ENCODE measurements at regions not wholly inside any gene's neighbourhood (a gene's known extent, or its start where the extent isn't known, plus 50 kb on each side); places are given as distances from the start of the nearest gene placed in this dataset.

DNA sequence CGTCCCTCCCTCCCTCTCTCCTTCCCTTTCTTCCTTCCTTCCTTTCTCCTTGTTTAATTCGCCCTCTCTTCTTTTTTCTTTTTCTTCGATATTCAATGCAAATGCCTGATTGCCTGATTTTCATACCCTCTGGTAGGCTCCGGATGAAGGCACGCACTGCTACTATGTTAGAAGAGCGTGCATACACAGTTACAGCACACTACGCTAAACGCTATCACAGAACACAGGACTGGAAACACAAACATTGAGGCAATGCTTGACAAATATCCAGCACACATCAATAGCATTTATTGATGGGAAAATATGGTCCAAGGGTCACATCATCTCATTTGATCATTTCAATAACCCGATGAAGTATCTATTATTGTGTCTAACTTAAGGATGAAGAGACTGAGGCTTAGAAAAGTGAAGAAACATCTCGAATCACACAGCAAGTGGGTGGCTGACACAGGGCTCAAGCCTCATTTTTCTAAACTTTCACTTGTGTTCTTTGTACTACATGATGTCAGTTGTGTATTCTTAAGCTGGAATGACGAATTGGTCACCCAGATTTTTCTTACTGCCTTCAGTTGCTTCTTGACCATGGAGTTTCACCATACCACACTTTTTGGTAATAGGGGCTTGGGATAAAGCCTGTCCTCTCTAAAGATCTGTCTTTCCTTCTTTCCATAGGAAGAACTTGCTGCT lies 101.8 kb downstream of the TRIB2 start:
- TF ChIP-seq GATA3 (IDR thresholded peaks at IDR 0.05; ENCODE audit: low read depth, low read length) (no peak), GATA2 (IDR thresholded peaks at IDR 0.05; ENCODE audit: low read depth, low read length) (no peak)

DNA sequence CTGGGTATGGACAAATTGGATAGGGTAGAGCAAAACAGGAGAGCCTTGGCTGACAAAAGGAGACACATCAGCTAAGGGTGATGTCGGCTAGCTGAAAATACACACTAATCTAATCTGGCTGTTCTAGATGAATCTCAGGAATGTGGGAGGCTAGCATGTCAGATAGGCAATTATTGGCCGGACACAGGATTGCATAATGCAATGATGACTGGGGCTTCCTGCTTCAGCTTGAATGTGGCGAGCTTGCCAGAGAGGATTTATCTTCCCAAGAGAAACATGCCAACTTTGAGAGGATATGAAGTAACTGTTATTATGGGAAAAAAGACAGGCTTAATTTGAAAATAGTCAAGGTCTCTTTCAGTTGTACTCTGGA lies 102.4 kb downstream of the TRIB2 start:
- TF ChIP-seq GATA3 (IDR thresholded peaks at IDR 0.05; ENCODE audit: low read depth, low read length) = no peak
- TF ChIP-seq GATA2 (IDR thresholded peaks at IDR 0.05; ENCODE audit: low read depth, low read length) = no peak

GRCh38 chr2:12819721-12820120 lies 103.0 kb downstream of the TRIB2 start:
- TF ChIP-seq GATA3 (IDR thresholded peaks at IDR 0.05; ENCODE audit: low read depth, low read length) = no peak
- TF ChIP-seq GATA2 (IDR thresholded peaks at IDR 0.05; ENCODE audit: low read depth, low read length) = no peak

- TF ChIP-seq GATA3 (IDR thresholded peaks at IDR 0.05; ENCODE audit: low read depth, low read length) = no peak
These were observed 104.9 kb downstream of the TRIB2 start for GRCh38 chr2:12821656-12822055.

DNA sequence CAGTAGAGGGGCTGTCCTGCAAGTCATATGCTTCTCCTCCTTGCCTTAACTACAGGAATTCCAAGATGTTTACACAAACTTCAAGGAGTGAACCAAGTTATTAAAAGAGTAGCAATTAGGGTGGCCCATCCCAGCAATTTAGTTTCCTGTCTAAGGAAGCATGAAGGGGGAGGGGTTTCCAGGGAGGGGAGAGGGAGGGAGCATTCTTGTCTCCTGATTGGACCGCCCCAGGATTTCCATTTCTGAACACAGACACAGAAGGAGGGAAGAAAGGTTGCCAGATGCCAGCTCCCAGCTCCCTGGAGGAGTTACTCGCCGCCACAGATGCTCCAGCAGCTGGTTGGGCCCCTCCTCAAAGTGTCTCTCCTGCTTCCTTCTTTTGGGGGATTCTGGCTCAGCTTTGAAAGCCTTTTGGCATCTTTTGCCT lies 107.6 kb downstream of the TRIB2 start:
- TF ChIP-seq GATA3 (IDR thresholded peaks at IDR 0.05; ENCODE audit: low read depth, low read length) (no peak), GATA2 (IDR thresholded peaks at IDR 0.05; ENCODE audit: low read depth, low read length) (no peak)

GRCh38 chr2:12824778-12825379 lies 108.1 kb downstream of the TRIB2 start:
- TF ChIP-seq GATA2 (IDR thresholded peaks at IDR 0.05; ENCODE audit: low read depth, low read length) (no peak), GATA3 (IDR thresholded peaks at IDR 0.05; ENCODE audit: low read depth, low read length) (no peak)

DNA sequence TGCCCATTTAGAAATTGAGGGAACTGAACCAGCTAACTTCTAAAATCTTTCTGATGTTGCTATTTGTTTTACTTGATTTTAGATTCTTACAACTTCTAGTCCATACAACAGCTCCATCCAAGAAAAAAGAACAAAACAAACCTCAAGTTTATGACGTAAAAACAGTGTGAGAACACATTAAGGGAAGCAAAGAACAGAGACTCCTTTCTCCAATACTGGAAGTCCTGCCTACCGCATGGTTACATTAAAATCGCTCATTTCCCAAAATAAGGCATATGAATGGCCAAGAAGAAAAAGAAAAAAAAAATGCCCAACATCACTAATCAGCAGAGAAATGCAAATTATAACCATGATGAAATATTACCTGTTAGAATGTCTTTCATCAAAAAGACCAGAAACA lies 110.0 kb downstream of the TRIB2 start:
- TF ChIP-seq GATA2 (IDR thresholded peaks at IDR 0.05; ENCODE audit: low read depth, low read length) = no peak
- TF ChIP-seq GATA3 (IDR thresholded peaks at IDR 0.05; ENCODE audit: low read depth, low read length) = no peak

DNA sequence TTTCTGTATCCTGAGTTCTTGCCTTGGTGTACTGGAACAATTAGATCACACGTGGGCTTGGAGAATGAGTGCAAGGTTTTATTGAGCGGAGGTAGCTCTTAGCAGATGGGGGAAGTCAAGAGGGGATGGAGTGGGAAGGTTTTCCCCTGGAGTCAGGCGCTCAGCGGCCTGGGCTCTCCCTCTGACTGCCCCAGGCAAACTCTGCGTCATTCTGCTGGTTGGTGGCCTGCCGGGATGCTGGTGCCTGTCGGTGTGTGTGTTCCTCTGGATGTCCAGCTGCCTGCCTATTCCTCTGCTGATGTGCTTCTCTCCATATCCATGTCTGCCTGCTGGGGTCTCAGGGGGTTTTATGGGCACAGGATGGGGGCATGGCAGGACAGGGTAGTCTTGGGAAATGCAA lies 111.0 kb downstream of the TRIB2 start:
- TF ChIP-seq GATA2 (IDR thresholded peaks at IDR 0.05; ENCODE audit: low read depth, low read length) (no peak), GATA3 (IDR thresholded peaks at IDR 0.05; ENCODE audit: low read depth, low read length) (no peak)

GRCh38 chr2:12828980-12829379 lies 112.2 kb downstream of the TRIB2 start:
- TF ChIP-seq GATA3 (IDR thresholded peaks at IDR 0.05; ENCODE audit: low read depth, low read length) (no peak), GATA2 (IDR thresholded peaks at IDR 0.05; ENCODE audit: low read depth, low read length) (no peak)

- TF ChIP-seq GATA2 (IDR thresholded peaks at IDR 0.05; ENCODE audit: low read depth, low read length) (no peak), GATA3 (IDR thresholded peaks at IDR 0.05; ENCODE audit: low read depth, low read length) (no peak)
These were observed 114.3 kb downstream of the TRIB2 start for GRCh38 chr2:12831016-12831415.

- no peak for TF ChIP-seq GATA3 (IDR thresholded peaks at IDR 0.05; ENCODE audit: low read depth, low read length)
- TF ChIP-seq GATA2 (IDR thresholded peaks at IDR 0.05; ENCODE audit: low read depth, low read length) = no peak
These were observed 117.5 kb downstream of the TRIB2 start for GRCh38 chr2:12834239-12834638.

DNA sequence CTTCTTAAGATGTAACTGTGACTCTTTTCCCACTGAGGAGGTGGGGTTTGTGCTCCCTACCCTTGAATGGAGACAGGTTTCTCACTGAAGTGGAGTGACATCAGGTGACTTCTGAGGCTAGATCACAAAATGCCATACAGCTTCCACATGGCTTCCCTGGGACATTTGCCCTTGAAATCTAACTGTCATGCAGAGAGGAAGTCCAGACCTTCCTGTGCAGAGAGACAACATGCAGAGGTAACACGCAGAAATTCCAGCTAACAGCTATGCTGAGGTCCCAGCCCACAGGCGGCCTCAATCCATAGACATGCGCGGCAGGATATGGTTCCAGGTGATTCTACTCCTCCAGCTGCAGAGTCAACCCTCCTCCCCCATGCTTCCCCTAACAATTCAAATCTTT lies 119.0 kb downstream of the TRIB2 start:
- no peak for TF ChIP-seq GATA3 (IDR thresholded peaks at IDR 0.05; ENCODE audit: low read depth, low read length)
- TF ChIP-seq GATA2 (IDR thresholded peaks at IDR 0.05; ENCODE audit: low read depth, low read length) = no peak

GRCh38 chr2:12839339-12839738 lies 122.6 kb downstream of the TRIB2 start:
- no peak for TF ChIP-seq GATA3 (IDR thresholded peaks at IDR 0.05; ENCODE audit: low read depth, low read length)
- TF ChIP-seq GATA2 (IDR thresholded peaks at IDR 0.05; ENCODE audit: low read depth, low read length) = no peak

GRCh38 chr2:12841021-12841420 lies 124.3 kb downstream of the TRIB2 start:
- TF ChIP-seq GATA2 (IDR thresholded peaks at IDR 0.05; ENCODE audit: low read depth, low read length) = no peak
- no peak for TF ChIP-seq GATA3 (IDR thresholded peaks at IDR 0.05; ENCODE audit: low read depth, low read length)

DNA sequence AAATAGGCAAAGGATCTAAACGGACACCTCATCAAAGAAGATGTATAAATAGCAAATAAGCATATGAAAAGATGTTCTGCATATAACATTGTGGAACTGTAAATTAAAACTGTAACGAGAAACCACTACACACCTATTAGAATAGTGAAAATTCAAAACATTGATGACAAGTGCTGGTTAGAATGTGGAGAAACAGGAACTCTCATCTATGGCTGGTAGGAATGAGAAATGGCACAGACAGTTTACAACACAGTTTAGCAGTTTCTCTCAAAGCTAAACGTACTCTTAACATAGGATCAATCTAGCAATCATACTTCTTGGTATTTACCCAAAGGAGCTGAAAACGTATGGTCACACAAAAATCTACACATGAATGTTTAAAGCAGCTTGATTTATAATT lies 126.2 kb downstream of the TRIB2 start:
- no peak for TF ChIP-seq GATA3 (IDR thresholded peaks at IDR 0.05; ENCODE audit: low read depth, low read length)
- no peak for TF ChIP-seq GATA2 (IDR thresholded peaks at IDR 0.05; ENCODE audit: low read depth, low read length)

Data from SH-SY5Y (cell line).